ENCODE measurements at regions not wholly inside any gene's neighbourhood (a gene's known extent, or its start where the extent isn't known, plus 50 kb on each side); places are given as distances from the start of the nearest gene placed in this dataset.

DNA sequence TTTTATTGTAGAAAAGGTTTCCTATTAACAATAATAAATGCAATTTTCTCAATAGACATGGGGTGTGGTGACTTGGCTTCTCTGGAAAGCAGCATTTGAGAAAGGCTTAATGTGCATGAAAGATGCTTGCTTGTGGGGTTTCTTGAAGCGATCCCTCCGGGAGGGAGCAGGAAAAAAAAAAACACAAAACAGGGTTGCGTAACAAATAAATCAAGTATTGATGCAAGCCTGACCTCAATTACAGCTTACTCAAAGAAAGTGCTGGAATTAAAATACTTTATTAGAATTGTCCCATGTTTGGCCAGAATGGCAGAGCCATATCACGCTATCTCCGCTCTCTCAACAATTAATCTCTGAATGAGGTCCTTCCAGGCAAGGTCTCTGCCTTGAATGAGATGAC is 1612.5 kb downstream of the REEP3 start:
- TF ChIP-seq, protein P1, sequence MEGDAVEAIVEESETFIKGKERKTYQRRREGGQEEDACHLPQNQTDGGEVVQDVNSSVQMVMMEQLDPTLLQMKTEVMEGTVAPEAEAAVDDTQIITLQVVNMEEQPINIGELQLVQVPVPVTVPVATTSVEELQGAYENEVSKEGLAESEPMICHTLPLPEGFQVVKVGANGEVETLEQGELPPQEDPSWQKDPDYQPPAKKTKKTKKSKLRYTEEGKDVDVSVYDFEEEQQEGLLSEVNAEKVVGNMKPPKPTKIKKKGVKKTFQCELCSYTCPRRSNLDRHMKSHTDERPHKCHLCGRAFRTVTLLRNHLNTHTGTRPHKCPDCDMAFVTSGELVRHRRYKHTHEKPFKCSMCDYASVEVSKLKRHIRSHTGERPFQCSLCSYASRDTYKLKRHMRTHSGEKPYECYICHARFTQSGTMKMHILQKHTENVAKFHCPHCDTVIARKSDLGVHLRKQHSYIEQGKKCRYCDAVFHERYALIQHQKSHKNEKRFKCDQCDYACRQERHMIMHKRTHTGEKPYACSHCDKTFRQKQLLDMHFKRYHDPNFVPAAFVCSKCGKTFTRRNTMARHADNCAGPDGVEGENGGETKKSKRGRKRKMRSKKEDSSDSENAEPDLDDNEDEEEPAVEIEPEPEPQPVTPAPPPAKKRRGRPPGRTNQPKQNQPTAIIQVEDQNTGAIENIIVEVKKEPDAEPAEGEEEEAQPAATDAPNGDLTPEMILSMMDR (IDR thresholded peaks at IDR 0.05), result no peak
- TF ChIP-seq POLR2A (IDR thresholded peaks at IDR 0.05), result no peak
